A549 (cell line): ENCODE measurements at regions not wholly inside any gene's neighbourhood (a gene's known extent, or its start where the extent isn't known, plus 50 kb on each side); places are given as distances from the start of the nearest gene placed in this dataset.

ENCODE experiments used
- ATAC-seq, 2 experiments: fragments of 200-7000 bp in 1 of 2; fragments of >200 bp in 1 of 2; cut with Nextera tagmentation in 1 of 2; cut with Tn5 transposase in 1 of 2; 3 replicates each; pipeline versions ENCODE4 v1.8.0 to v1.9.1; 2018 to 2020; ENCODE audit warnings: mild to moderate bottlenecking in 1 of 2, moderate library complexity in 1 of 2
- CTCF ChIA-PET: fragments of 300-600 bp; sonication (Branson Sonifier 250); formaldehyde crosslinking; extraction: SDS; loops from one replicate; lab custom pipeline; 2021; ENCODE audit warnings: antibody characterized with exemption, inconsistent platforms; lab: Yijun Ruan, JAX
- POLR2A ChIA-PET: fragments of 350-600 bp; formaldehyde crosslinking; extraction: SDS; loops from one replicate; lab custom pipeline; 2021; ENCODE audit warnings: antibody characterized with exemption, inconsistent platforms; lab: Yijun Ruan, JAX
- DNase-seq, 2 experiments: peaks; one replicate each; pipeline versions ENCODE4 v3.0.0 to v3.0.0-alpha.2; 2011 to 2016; ENCODE audit warnings: low read depth in 1 of 2, low spot score in 1 of 2
- FAIRE-seq: peaks from 2 replicates; lab custom pipeline; 2011; peaks lifted over from hg19 to GRCh38; lab: Jason Lieb, UNC
- H3K27ac ChIP-seq, 2 experiments: fragments of >200 bp; sonication (Bioruptor Twin); formaldehyde crosslinking; 3 replicates each; pipeline ENCODE4 v1.5.1; 2016 to 2017
- H3K4me1 ChIP-seq: fragments of >200 bp; sonication (Bioruptor Twin); formaldehyde crosslinking; 3 replicates; pipeline ENCODE4 v1.6.1; 2016
- H3K4me2 ChIP-seq: fragments of >200 bp; sonication (Bioruptor Twin); formaldehyde crosslinking; 3 replicates; pipeline ENCODE4 v1.6.1; 2016
- H3K4me3 ChIP-seq: fragments of >200 bp; sonication (Bioruptor Twin); formaldehyde crosslinking; 3 replicates; pipeline ENCODE4 v1.5.1; 2016
- H3K9me3 ChIP-seq: fragments of >200 bp; sonication (Bioruptor Twin); formaldehyde crosslinking; 3 replicates; pipeline ENCODE4 v1.6.1; 2016
- CBX2 ChIP-seq: fragments of 200-600 bp; sonication (generic); IDR thresholded peaks from 2 replicates; pipeline ENCODE4 v1.6.1; 2016; ENCODE audit warnings: low read depth, mild to moderate bottlenecking, borderline replicate concordance
- GATA3 ChIP-seq: IDR thresholded peaks from 2 replicates; pipeline ENCODE4 v1.6.1; 2012; ENCODE audit warnings: borderline replicate concordance
- HEYL ChIP-seq: fragments of 250-450 bp; sonication (Bioruptor Pico); IDR thresholded peaks from 2 replicates; pipeline ENCODE4 v1.8.0; 2021; ENCODE audit warnings: mild to moderate bottlenecking, moderate library complexity
- HOXB13 ChIP-seq: fragments of 250-450 bp; sonication (Bioruptor Pico); IDR thresholded peaks from 2 replicates; pipeline ENCODE4 v1.5.0; 2020; ENCODE audit warnings: low read depth, mild to moderate bottlenecking, moderate library complexity
- MAFK ChIP-seq: fragments of 450-650 bp; IDR thresholded peaks from 2 replicates; pipeline ENCODE4 v1.6.1; 2014; ENCODE audit not compliant: partially characterized antibody
- NFE2L2 ChIP-seq: fragments of 150-350 bp; conservative IDR thresholded peaks from 2 replicates; pipeline ENCODE4 v1.6.1; 2014; ENCODE audit warnings: low read length
- POLR2A ChIP-seq: IDR thresholded peaks from 2 replicates; pipeline ENCODE4 v1.6.1; 2012; ENCODE audit warnings: mild to moderate bottlenecking, low read length
- RAD21 ChIP-seq, 2 experiments: fragments of >200 bp in 1 of 2; sonication (Bioruptor Twin) in 1 of 2; formaldehyde crosslinking in 1 of 2; IDR thresholded peaks in 1 of 2; conservative IDR thresholded peaks in 1 of 2; 2 replicates in 1 of 2; 3 replicates in 1 of 2; pipeline ENCODE4 v1.6.1; 2012 to 2018; ENCODE audit warnings: inconsistent platforms in 1 of 2
- RFX5 ChIP-seq: fragments of 450-650 bp; IDR thresholded peaks from 2 replicates; pipeline ENCODE4 v1.7.1; 2014; ENCODE audit warnings: antibody characterized with exemption, mild to moderate bottlenecking, moderate library complexity
- SMC3 ChIP-seq: fragments of >200 bp; sonication (Bioruptor Twin); formaldehyde crosslinking; IDR thresholded peaks from 3 replicates; pipeline ENCODE4 v1.6.1; 2018; ENCODE audit warnings: inconsistent platforms
- ZSCAN20 ChIP-seq: fragments of 250-450 bp; sonication (Bioruptor Pico); IDR thresholded peaks from 2 replicates; pipeline ENCODE4 v1.8.0; 2022; ENCODE audit warnings: mild to moderate bottlenecking, moderate library complexity
- WGBS: methylation state at CpG from one replicate; pipeline ENCODE4 v1.1.6; 2017; ENCODE audit errors: missing lambda C conversion rate; 5-methylcytosine and 5-hydroxymethylcytosine counted together
- TF ChIP-seq, protein P1 (sequence below): fragments of >200 bp; sonication (Bioruptor Twin); formaldehyde crosslinking; IDR thresholded peaks from 3 replicates; pipeline ENCODE4 v1.6.1; 2016
- TF ChIP-seq, protein P2 (sequence below): fragments of 200-600 bp; sonication (generic); IDR thresholded peaks from 2 replicates; pipeline ENCODE4 v1.6.1; 2016; ENCODE audit warnings: antibody characterized with exemption, mild to moderate bottlenecking, moderate library complexity
- TF ChIP-seq, protein P3 (sequence below): IDR thresholded peaks from 2 replicates; pipeline ENCODE4 v1.6.1; 2012
- TF ChIP-seq, protein P4 (sequence below): fragments of 250-450 bp; sonication (Bioruptor Pico); IDR thresholded peaks from 2 replicates; pipeline ENCODE4 v1.5.0; 2021; ENCODE audit warnings: mild to moderate bottlenecking, moderate library complexity, borderline replicate concordance

DNA sequence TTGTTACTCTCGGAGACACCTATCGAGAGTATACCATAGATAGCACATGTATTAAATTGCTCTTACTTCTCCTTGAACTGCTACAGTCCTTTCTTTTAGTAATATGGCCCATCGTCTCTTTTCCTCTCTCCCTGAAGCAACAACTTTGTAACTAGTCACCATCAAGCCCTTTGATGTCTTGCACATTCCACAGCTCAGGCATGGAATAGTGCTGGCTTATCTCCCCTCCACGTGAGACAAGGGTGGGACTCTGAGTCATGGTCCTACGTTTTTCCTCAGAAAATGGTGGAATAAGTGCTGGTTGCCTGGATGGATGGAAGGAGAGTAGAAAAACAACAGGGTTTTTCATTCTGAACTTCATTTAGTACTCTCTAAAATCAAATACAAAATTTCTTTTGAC is 163.3 kb upstream of the MBNL1 start:
- Histone ChIP-seq H3K4me3 (no peak overlapping the region), H3K4me1 (no peaks in the 10 kb centered on the region), H3K27ac (no peak overlapping the region), H3K9me3 (no peaks in the 10 kb centered on the region), H3K4me2 (no peak overlapping the region)
- no peak for FAIRE-seq
- peak in 1 of 2 experiments; percentile 2 for DNase-seq
- no peak for ATAC-seq
- CTCF ChIA-PET = interaction anchor here (1.1 kb wide), 1 partner anchor 35 kb away, joined by 3 read pairs; no protein-coding TSS in a partner anchor
- WGBS = 60% methylated on average over 5 of the region's 5 CpGs
- TF ChIP-seq NFE2L2 = no peak
- no peak for TF ChIP-seq RFX5
- no peak for TF ChIP-seq HOXB13
- POLR2A ChIA-PET = no interaction called here

DNA sequence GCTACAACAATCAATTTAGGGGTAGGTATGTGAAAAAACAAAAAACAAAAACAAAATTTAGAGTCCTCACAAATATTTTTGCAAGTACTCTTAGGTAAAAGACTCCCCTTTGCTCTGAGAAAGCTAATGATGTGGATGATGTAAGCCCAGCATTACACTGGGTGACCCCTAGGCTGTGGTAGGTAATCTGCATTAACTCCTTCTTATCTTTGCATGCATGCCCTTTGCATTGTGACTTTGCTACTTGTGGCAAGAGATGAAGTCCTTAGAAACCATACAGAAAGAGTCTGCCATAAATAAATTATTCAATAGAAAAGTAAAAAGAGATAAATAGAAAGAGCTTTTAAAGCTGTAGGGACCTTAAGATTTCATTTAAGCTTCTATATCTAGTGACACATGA is 159.7 kb upstream of the MBNL1 start:
- no peak overlapping the region for H3K4me3 ChIP-seq
- no peaks in the 10 kb centered on the region for H3K4me1 ChIP-seq
- H3K9me3 ChIP-seq = no peaks in the 10 kb centered on the region
- TF ChIP-seq SMC3 = no peak
- TF ChIP-seq RAD21 (conservative IDR thresholded peaks at IDR 0.05 in 1 of 2, IDR thresholded peaks at IDR 0.05 in 1 of 2) = no peak
- TF ChIP-seq, protein P1, sequence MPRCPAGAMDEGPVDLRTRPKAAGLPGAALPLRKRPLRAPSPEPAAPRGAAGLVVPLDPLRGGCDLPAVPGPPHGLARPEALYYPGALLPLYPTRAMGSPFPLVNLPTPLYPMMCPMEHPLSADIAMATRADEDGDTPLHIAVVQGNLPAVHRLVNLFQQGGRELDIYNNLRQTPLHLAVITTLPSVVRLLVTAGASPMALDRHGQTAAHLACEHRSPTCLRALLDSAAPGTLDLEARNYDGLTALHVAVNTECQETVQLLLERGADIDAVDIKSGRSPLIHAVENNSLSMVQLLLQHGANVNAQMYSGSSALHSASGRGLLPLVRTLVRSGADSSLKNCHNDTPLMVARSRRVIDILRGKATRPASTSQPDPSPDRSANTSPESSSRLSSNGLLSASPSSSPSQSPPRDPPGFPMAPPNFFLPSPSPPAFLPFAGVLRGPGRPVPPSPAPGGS = no peak
- no peak for TF ChIP-seq GATA3
- TF ChIP-seq, protein P2, sequence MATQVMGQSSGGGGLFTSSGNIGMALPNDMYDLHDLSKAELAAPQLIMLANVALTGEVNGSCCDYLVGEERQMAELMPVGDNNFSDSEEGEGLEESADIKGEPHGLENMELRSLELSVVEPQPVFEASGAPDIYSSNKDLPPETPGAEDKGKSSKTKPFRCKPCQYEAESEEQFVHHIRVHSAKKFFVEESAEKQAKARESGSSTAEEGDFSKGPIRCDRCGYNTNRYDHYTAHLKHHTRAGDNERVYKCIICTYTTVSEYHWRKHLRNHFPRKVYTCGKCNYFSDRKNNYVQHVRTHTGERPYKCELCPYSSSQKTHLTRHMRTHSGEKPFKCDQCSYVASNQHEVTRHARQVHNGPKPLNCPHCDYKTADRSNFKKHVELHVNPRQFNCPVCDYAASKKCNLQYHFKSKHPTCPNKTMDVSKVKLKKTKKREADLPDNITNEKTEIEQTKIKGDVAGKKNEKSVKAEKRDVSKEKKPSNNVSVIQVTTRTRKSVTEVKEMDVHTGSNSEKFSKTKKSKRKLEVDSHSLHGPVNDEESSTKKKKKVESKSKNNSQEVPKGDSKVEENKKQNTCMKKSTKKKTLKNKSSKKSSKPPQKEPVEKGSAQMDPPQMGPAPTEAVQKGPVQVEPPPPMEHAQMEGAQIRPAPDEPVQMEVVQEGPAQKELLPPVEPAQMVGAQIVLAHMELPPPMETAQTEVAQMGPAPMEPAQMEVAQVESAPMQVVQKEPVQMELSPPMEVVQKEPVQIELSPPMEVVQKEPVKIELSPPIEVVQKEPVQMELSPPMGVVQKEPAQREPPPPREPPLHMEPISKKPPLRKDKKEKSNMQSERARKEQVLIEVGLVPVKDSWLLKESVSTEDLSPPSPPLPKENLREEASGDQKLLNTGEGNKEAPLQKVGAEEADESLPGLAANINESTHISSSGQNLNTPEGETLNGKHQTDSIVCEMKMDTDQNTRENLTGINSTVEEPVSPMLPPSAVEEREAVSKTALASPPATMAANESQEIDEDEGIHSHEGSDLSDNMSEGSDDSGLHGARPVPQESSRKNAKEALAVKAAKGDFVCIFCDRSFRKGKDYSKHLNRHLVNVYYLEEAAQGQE = no peak
- no peak for TF ChIP-seq CBX2
- TF ChIP-seq, all 56 proteins: peak for 0
- no peak for FAIRE-seq
- ChIA-PET CTCF (interaction anchor here (1.5 kb wide), 1 partner anchor 10 kb away, joined by 3 read pairs; no protein-coding TSS in a partner anchor), POLR2A (no interaction called here)
- H3K27ac ChIP-seq = no peak overlapping the region
- ATAC-seq = no peak
- no peak for DNase-seq
- no peak overlapping the region for H3K4me2 ChIP-seq

DNA sequence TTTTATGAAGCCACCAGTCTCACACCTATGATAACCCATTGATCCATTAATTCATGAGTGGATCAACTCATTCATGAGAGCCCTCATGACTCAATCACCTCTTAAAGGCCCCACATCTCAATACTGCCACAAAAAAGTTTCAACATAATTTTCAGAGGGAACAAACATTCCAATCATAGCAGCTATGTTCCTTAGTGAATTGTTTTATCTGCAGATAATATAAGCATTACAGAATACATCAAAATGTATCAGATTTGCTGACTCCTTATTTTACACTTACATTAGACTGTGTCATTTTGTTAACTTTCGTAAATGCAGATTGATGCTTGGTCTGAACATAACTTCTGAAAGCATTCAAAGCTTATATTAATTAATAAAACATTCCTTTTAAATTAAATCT is 155.3 kb upstream of the MBNL1 start:
- 94% methylated on average over 1 of the region's 1 CpG for WGBS
- DNase-seq (no peak), ATAC-seq (no peak), FAIRE-seq (no peak)
- Histone ChIP-seq H3K4me2 (no peak overlapping the region), H3K4me1 (no peaks in the 10 kb centered on the region), H3K4me3 (no peak overlapping the region), H3K9me3 (no peaks in the 10 kb centered on the region), H3K27ac (no peak overlapping the region)
- TF ChIP-seq POLR2A (no peak), MAFK (peak; percentile 82)
- CTCF ChIA-PET = no interaction called here
- POLR2A ChIA-PET = no interaction called here

DNA sequence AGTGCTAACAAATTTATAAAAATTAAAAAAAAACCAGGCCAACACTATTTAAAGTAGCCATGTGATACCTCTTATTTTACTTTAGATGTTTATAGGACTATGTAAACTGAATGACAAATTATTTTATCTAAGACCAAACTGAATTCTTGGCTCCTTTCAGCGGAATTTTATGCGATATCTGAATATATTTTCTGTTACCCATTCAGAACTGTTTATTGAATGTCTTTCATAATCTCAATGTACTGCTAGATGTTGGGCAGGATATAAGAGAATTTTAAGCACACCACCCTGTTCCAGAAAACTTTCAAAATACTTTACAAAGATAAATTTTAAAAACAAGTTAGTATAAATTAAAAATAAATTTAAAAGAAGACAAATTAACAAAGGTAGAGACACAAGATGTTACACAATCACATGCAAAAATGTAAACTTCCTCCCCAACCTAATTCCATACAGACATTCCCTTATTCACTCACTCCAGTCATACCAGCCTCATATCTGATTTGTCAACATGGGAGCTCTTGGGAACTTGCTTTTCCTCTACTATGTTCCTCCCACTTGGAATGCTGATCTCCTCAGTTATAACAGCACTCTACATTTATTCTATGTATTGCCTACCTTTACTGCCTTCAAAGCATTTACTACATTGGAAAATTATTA is 154.6 kb upstream of the MBNL1 start:
- ChIA-PET POLR2A (no interaction called here), CTCF (no interaction called here)
- WGBS = 88% methylated on average over 2 of the region's 2 CpGs

More for the DNA sequence above, 154.6 kb upstream of the MBNL1 start:
- TF ChIP-seq, protein P3, sequence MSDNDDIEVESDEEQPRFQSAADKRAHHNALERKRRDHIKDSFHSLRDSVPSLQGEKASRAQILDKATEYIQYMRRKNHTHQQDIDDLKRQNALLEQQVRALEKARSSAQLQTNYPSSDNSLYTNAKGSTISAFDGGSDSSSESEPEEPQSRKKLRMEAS = no peak
- TF ChIP-seq SMC3 (no peak), ZSCAN20 (no peak), HEYL (no peak)
- TF ChIP-seq, protein P4, sequence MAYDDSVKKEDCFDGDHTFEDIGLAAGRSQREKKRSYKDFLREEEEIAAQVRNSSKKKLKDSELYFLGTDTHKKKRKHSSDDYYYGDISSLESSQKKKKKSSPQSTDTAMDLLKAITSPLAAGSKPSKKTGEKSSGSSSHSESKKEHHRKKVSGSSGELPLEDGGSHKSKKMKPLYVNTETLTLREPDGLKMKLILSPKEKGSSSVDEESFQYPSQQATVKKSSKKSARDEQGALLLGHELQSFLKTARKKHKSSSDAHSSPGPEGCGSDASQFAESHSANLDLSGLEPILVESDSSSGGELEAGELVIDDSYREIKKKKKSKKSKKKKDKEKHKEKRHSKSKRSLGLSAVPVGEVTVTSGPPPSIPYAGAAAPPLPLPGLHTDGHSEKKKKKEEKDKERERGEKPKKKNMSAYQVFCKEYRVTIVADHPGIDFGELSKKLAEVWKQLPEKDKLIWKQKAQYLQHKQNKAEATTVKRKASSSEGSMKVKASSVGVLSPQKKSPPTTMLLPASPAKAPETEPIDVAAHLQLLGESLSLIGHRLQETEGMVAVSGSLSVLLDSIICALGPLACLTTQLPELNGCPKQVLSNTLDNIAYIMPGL = no peak
- Histone ChIP-seq H3K4me3 (no peak overlapping the region), H3K27ac (no peak overlapping the region), H3K4me1 (no peaks in the 10 kb centered on the region), H3K9me3 (no peaks in the 10 kb centered on the region), H3K4me2 (no peak overlapping the region)
- DNase-seq (no peak), FAIRE-seq (no peak), ATAC-seq (no peak)
